ENCODE measurements at regions not wholly inside any gene's neighbourhood (a gene's known extent, or its start where the extent isn't known, plus 50 kb on each side); places are given as distances from the start of the nearest gene placed in this dataset.
A peak's percentile ranks its signal among the peaks of the same experiment; 100 is the strongest.

DNA sequence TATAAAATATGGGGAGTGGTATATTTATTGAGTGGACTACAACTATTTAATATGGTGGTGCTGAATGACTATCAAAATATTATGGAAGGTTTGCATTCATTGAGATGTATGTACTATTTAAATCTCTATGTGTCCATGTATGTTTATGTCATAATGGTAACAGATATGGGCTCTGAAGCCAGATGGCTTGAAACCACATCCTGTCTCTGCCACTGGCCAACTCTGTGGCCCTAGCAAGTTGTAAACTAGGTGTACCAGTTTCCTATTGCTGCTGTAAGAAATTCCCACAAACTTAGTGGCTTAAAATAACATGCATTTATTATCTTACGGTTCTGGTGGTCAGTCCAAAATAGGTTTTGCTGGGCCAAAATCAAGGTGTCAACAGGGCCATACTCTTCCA, 198.1 kb upstream of the NFE2L3 start:
- TF ChIP-seq, protein P1, sequence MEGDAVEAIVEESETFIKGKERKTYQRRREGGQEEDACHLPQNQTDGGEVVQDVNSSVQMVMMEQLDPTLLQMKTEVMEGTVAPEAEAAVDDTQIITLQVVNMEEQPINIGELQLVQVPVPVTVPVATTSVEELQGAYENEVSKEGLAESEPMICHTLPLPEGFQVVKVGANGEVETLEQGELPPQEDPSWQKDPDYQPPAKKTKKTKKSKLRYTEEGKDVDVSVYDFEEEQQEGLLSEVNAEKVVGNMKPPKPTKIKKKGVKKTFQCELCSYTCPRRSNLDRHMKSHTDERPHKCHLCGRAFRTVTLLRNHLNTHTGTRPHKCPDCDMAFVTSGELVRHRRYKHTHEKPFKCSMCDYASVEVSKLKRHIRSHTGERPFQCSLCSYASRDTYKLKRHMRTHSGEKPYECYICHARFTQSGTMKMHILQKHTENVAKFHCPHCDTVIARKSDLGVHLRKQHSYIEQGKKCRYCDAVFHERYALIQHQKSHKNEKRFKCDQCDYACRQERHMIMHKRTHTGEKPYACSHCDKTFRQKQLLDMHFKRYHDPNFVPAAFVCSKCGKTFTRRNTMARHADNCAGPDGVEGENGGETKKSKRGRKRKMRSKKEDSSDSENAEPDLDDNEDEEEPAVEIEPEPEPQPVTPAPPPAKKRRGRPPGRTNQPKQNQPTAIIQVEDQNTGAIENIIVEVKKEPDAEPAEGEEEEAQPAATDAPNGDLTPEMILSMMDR (IDR thresholded peaks at IDR 0.05; ENCODE audit: partially characterized antibody, unreplicated experiment) = no peak
- no peak for DNase-seq
- H3K27me3 Mint-ChIP-seq (ENCODE audit: unreplicated experiment) = peaks cover 6% of the 10 kb centered on the region
- H3K4me3 Mint-ChIP-seq (ENCODE audit: unreplicated experiment) = no peak overlapping the region
- H3K27ac Mint-ChIP-seq (ENCODE audit: unreplicated experiment) = peak overlapping the region; percentile 98
- H3K36me3 Mint-ChIP-seq (ENCODE audit: unreplicated experiment) = peaks cover 5% of the 10 kb centered on the region
- peaks cover 9% of the 10 kb centered on the region for H3K9me3 Mint-ChIP-seq (ENCODE audit: unreplicated experiment)
- peaks cover 36% of the 10 kb centered on the region for H3K4me1 Mint-ChIP-seq (ENCODE audit: low read depth, unreplicated experiment)

DNA sequence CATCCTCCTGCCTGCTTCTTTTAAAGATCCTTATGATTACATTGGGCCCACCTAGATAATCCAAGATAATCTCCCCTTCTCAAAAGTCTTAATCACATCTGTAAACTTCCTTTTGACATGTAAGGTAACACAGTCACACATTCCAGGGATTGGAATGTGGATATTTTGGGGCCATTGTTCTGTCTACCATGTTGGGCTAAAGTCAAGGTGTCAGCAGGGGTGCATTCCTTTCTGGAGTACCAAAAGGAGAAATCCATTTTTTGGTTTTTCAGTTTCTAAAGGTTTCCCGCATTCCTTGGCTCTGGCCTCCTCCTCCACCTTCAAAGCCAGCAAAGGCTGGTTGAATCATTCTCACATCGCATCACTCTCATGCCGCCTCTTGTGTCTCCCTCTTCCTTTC, 197.6 kb upstream of the NFE2L3 start:
- no peak overlapping the region for H3K4me3 Mint-ChIP-seq (ENCODE audit: unreplicated experiment)
- peaks cover 36% of the 10 kb centered on the region for H3K4me1 Mint-ChIP-seq (ENCODE audit: low read depth, unreplicated experiment)
- H3K36me3 Mint-ChIP-seq (ENCODE audit: unreplicated experiment) = peaks cover 5% of the 10 kb centered on the region
- H3K9me3 Mint-ChIP-seq (ENCODE audit: unreplicated experiment) = peaks cover 9% of the 10 kb centered on the region
- TF ChIP-seq, protein P1 (IDR thresholded peaks at IDR 0.05; ENCODE audit: partially characterized antibody, unreplicated experiment) = no peak
- peaks cover 6% of the 10 kb centered on the region for H3K27me3 Mint-ChIP-seq (ENCODE audit: unreplicated experiment)
- no peak for DNase-seq
- peak overlapping the region; percentile 5 for H3K27ac Mint-ChIP-seq (ENCODE audit: unreplicated experiment)

DNA sequence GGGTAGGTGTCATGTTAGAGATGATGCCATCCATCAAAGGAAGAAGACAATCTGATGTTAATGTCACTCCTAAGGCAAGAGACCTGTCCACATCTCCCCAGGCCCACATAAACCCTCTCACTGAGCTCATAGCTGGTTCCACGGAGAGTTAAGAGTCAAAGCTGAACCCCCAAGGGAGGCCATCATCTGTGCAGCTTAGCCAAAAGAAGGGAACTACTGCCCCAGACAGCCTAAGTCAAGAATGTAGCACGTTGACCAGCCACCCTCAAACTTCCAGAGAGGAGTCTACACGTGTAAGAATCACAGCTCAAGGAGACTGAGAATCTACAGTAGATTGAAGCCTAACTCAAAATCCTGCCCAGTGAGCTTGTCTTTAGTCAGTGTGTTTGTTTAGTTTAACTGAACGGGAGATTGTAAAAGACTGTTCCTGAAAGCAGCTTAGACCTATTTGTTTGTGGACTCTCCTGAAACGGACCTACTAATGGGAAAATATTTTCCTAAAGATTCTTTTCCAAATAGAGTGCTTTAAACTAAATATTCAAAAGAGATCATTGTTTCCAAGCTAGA, 192.7 kb upstream of the NFE2L3 start:
- Mint-ChIP-seq H3K9me3 (ENCODE audit: unreplicated experiment) (peaks cover 1% of the 10 kb centered on the region), H3K4me1 (ENCODE audit: low read depth, unreplicated experiment) (peaks cover 10% of the 10 kb centered on the region), H3K27ac (ENCODE audit: unreplicated experiment) (no peak overlapping the region), H3K4me3 (ENCODE audit: unreplicated experiment) (no peak overlapping the region), H3K27me3 (ENCODE audit: unreplicated experiment) (no peaks in the 10 kb centered on the region), H3K36me3 (ENCODE audit: unreplicated experiment) (peaks cover 2% of the 10 kb centered on the region)
- TF ChIP-seq, protein P1 (IDR thresholded peaks at IDR 0.05; ENCODE audit: partially characterized antibody, unreplicated experiment) = no peak
- peak; percentile 22 for DNase-seq

DNA sequence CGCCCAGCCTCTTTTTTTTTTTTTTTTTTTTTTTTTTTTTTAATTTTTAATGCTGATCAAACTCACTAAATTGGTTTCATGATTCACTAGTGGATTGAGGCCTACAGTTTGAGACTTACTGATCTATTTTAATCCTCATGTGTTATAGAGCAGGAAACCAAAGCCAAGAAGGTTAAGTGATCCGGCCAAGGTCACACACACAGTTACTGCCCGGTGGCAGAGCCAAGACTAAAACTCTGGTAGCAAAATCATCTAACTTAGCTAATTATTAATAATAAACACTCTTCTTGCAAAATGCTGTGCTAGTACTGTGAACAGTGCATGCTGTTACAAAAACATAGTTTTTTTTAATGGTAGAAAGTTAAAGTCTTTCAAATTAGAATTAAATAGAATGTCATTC, 188.3 kb upstream of the NFE2L3 start:
- Mint-ChIP-seq H3K27me3 (ENCODE audit: unreplicated experiment) (peaks cover 3% of the 10 kb centered on the region), H3K36me3 (ENCODE audit: unreplicated experiment) (no peaks in the 10 kb centered on the region), H3K27ac (ENCODE audit: unreplicated experiment) (no peak overlapping the region), H3K4me1 (ENCODE audit: low read depth, unreplicated experiment) (peaks cover 8% of the 10 kb centered on the region), H3K9me3 (ENCODE audit: unreplicated experiment) (peaks cover 3% of the 10 kb centered on the region), H3K4me3 (ENCODE audit: unreplicated experiment) (no peak overlapping the region)
- TF ChIP-seq, protein P1 (IDR thresholded peaks at IDR 0.05; ENCODE audit: partially characterized antibody, unreplicated experiment) = no peak
- DNase-seq = no peak

DNA sequence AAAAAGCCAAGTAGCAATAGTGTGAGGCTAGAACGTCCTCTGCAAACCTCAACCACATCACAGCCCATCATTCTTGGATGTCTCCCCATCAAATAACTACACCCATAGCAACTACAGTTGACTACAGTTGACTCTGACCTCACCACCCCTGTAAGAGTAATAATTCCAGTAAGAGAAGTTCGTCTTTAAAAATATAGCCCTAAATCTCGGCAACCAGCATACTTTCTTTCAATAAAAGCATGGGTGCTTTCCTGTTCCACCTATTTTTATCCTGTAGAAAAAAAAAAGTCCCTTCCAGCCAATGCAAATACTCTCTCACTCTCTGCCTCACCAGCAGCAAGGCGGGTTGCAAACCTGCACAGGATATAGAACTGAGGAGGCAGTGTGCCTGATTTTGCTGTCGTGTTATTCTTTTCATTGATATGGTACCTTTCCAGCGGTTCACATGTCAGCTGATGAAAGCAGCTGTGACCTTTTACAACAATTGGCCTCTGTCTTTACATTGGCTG, 187.5 kb upstream of the NFE2L3 start:
- Mint-ChIP-seq H3K27me3 (ENCODE audit: unreplicated experiment) (peaks cover 3% of the 10 kb centered on the region), H3K27ac (ENCODE audit: unreplicated experiment) (no peak overlapping the region), H3K4me1 (ENCODE audit: low read depth, unreplicated experiment) (no peaks in the 10 kb centered on the region), H3K9me3 (ENCODE audit: unreplicated experiment) (peaks cover 3% of the 10 kb centered on the region), H3K36me3 (ENCODE audit: unreplicated experiment) (no peaks in the 10 kb centered on the region), H3K4me3 (ENCODE audit: unreplicated experiment) (no peak overlapping the region)
- TF ChIP-seq, protein P1 (IDR thresholded peaks at IDR 0.05; ENCODE audit: partially characterized antibody, unreplicated experiment) = no peak
- DNase-seq = no peak

Measured in glutamatergic neuron (in vitro differentiated cells).